Left renal cortex interstitium (tissue), 4 donors: ENCODE measurements at regions not wholly inside any gene's neighbourhood (a gene's known extent, or its start where the extent isn't known, plus 50 kb on each side); places are given as distances from the start of the nearest gene placed in this dataset.

Source experiments
- DNase-seq, 4 donors: peaks; one replicate each; pipeline ENCODE4 v3.0.0-alpha.2; 2013; ENCODE audit warnings: low read depth in 4 of 4, low spot score in 2 of 4, missing footprints in 1 of 4

DNA sequence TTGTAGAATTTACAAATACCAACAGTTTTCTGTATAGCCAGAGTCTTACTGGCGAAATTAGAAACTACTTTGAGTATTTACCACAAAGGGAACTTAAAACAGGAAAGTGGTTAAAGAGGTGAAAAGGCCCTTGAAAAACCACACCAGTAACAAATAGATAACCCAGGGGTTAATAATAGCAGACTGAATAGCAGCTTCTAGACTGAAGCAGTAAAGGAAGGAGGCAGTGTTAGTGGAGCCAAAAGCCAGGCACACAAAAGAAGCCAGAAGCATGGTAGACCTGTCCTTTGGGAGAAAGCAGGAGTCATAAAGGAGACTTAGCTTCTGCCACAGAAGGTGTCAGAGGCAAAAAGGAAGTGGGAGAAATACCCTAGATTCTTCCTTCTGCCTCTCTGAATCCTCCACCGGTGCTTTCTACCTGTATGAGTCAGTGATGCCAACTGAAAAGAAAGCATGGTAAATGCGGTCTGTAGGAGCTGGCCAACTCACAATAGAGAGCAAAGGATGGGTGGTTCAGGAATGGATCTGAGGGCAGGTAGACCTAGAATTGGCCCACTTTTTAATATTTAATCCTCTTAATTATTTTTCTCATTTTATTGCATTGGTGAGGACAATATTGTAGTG lies 97.3 kb downstream of the ARL6IP6 start:
- DNase-seq, result no peak

DNA sequence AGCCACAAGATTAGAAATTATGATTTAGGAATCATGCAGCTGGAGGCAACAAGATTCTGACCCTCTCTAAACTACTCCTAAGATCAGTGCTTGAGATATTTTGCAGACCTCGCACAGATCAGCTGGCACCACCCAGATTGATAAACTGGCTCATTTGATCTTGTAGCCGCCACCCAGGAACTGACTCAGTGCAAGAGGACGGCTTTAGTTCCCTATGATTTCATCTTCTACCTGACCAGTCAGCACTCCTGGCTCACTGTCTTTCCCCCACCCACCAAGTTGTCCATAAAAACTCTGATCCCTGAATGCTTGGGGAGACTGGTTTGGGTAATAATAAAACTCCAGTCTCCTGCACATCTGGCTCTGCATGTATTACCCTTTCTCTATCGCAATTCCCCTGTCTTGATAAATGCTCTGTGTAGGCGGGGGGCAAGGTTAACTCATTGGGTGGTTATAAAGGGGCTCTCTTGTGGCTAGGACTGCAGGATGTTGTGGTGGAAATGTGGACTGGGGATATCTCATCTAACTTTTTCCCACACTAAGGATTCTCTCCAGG lies 96.1 kb downstream of the ARL6IP6 start:
- DNase-seq, result no peak

DNA sequence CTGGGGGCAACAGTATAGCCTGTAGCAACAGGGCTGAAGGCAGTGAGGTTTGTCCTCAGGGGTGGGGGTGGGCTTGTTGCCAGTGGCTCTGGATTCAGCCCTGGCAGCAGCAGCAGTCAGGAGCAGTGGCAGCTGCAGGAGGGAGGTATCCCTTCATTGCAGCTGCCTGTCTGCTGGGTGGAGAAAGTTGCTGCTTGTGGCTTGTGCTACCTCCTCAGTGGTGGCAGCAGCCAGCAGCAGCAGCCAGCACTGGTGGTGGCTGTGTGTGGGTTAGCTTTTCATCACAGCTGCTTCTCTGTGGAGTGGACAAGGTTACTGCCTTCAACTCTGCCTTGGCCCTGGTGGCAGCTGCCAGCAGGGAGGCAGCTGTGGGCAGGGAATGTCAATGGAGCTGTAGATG lies 94.9 kb downstream of the ARL6IP6 start:
- DNase-seq, result no peak
